G401 (cell line): ENCODE measurements at regions not wholly inside any gene's neighbourhood (a gene's known extent, or its start where the extent isn't known, plus 50 kb on each side); places are given as distances from the start of the nearest gene placed in this dataset.
"Not testable (repeated sequence)": the region's sequence is repeated elsewhere in the genome, so short reads cannot be mapped to it uniquely, and the experiment has no call there.

Source experiments
- DNase-seq: peaks from one replicate; pipeline ENCODE4 v3.0.0-alpha.2; 2015; ENCODE audit warnings: low spot score
- in situ Hi-C: cut with HindIII; loops from 2 replicates; pipeline ENCODE4 v1.10.0; 2016; ENCODE audit warnings: low sequenced_read_pairs, mixed read lengths

GRCh38 chr2:396903-397302 lies 109.0 kb upstream of the ALKAL2 start:
- in situ Hi-C loops, result no loop called here

GRCh38 chr2:395886-396285 lies 108.0 kb upstream of the ALKAL2 start:
- no peak for DNase-seq
- in situ Hi-C loops, result no loop called here

More at GRCh38 chr2:396903-397302, 109.0 kb upstream of the ALKAL2 start:
- no peak for DNase-seq

GRCh38 chr2:393711-394696 lies 106.1 kb upstream of the ALKAL2 start:
- peak; percentile 23 for DNase-seq
- in situ Hi-C loops, result no loop called here

GRCh38 chr2:392926-393280 lies 105.0 kb upstream of the ALKAL2 start:
- no peak for DNase-seq
- in situ Hi-C loops, result no loop called here

GRCh38 chr2:392181-392925 lies 104.5 kb upstream of the ALKAL2 start:
- in situ Hi-C loops, result no loop called here
- DNase-seq, result no peak

GRCh38 chr2:391696-392095 lies 103.8 kb upstream of the ALKAL2 start:
- no peak for DNase-seq
- in situ Hi-C loops, result no loop called here

GRCh38 chr2:390959-391358 lies 103.1 kb upstream of the ALKAL2 start:
- DNase-seq, result no peak
- in situ Hi-C loops, result no loop called here

GRCh38 chr2:389985-390384 lies 102.1 kb upstream of the ALKAL2 start:
- in situ Hi-C loops, DNase-seq: not testable (repeated sequence)

GRCh38 chr2:388752-389151 lies 100.9 kb upstream of the ALKAL2 start:
- DNase-seq, in situ Hi-C loops: not testable (repeated sequence)

GRCh38 chr2:387980-388421 lies 100.1 kb upstream of the ALKAL2 start:
- in situ Hi-C loops, result no loop called here
- no peak for DNase-seq

GRCh38 chr2:386406-387103 lies 98.7 kb upstream of the ALKAL2 start:
- in situ Hi-C loops, result no loop called here
- no peak for DNase-seq

- DNase-seq, result no peak
- in situ Hi-C loops, result no loop called here
These were observed 97.9 kb upstream of the ALKAL2 start for GRCh38 chr2:385785-386184.

- in situ Hi-C loops, result no loop called here
- no peak for DNase-seq
These were observed 97.2 kb upstream of the ALKAL2 start for GRCh38 chr2:385061-385460.

GRCh38 chr2:383888-384287 lies 96.0 kb upstream of the ALKAL2 start:
- no peak for DNase-seq
- in situ Hi-C loops, result no loop called here

- DNase-seq, result peak; percentile 62
- in situ Hi-C loops, result no loop called here
These were observed 95.3 kb upstream of the ALKAL2 start for GRCh38 chr2:383178-383577.

GRCh38 chr2:382728-383022 lies 94.8 kb upstream of the ALKAL2 start:
- no peak for DNase-seq
- in situ Hi-C loops, result no loop called here

- DNase-seq, result no peak
- in situ Hi-C loops, result no loop called here
These were observed 94.2 kb upstream of the ALKAL2 start for GRCh38 chr2:381941-382727.

- DNase-seq, result no peak
- in situ Hi-C loops, result no loop called here
These were observed 93.3 kb upstream of the ALKAL2 start for GRCh38 chr2:381181-381580.

GRCh38 chr2:380772-381171 lies 92.9 kb upstream of the ALKAL2 start:
- in situ Hi-C loops, result no loop called here
- DNase-seq, result no peak
